Parathyroid adenoma (tissue), 2 donors: ENCODE measurements at regions not wholly inside any gene's neighbourhood (a gene's known extent, or its start where the extent isn't known, plus 50 kb on each side); places are given as distances from the start of the nearest gene placed in this dataset.
"Not testable (repeated sequence)": the region's sequence is repeated elsewhere in the genome, so short reads cannot be mapped to it uniquely, and the experiment has no call there.

ENCODE experiments used
- H2AFZ ChIP-seq: fragments of 300-600 bp; sonication (generic); one replicate; pipeline ENCODE4 v1.7.0; 2017; ENCODE audit warnings: antibody characterized with exemption, mild to moderate bottlenecking
- H3K27ac ChIP-seq: fragments of 300-600 bp; sonication (generic); one replicate; pipeline ENCODE4 v1.7.0; 2017
- H3K27me3 ChIP-seq: fragments of 300-600 bp; sonication (generic); one replicate; pipeline ENCODE4 v1.7.0; 2017; ENCODE audit warnings: low read length; ENCODE audit not compliant: control insufficient read depth, insufficient read depth
- H3K36me3 ChIP-seq: fragments of 300-600 bp; sonication (generic); one replicate; pipeline ENCODE4 v1.7.0; 2017; ENCODE audit warnings: low read length; ENCODE audit not compliant: control insufficient read depth, insufficient read depth
- H3K4me1 ChIP-seq: fragments of 300-600 bp; sonication (generic); one replicate; pipeline ENCODE4 v1.7.0; 2017; ENCODE audit warnings: control low read depth
- H3K4me2 ChIP-seq: fragments of 300-600 bp; sonication (generic); one replicate; pipeline ENCODE4 v1.7.0; 2017; ENCODE audit warnings: low read length
- H3K4me3 ChIP-seq: fragments of 300-600 bp; sonication (generic); one replicate; pipeline ENCODE4 v1.7.0; 2017; ENCODE audit warnings: low read depth, low read length
- H3K79me2 ChIP-seq: fragments of 300-600 bp; sonication (generic); one replicate; pipeline ENCODE4 v1.7.0; 2017; ENCODE audit warnings: control low read depth
- H3K9ac ChIP-seq: fragments of 300-600 bp; sonication (generic); one replicate; pipeline ENCODE4 v1.7.0; 2017; ENCODE audit warnings: mild to moderate bottlenecking
- H3K9me3 ChIP-seq: fragments of 300-600 bp; sonication (generic); one replicate; pipeline ENCODE4 v1.7.0; 2017; ENCODE audit warnings: low read length; ENCODE audit not compliant: control insufficient read depth
- TF ChIP-seq, protein P1 (sequence below): fragments of 300-600 bp; sonication (generic); IDR thresholded peaks from one replicate; pipeline ENCODE4 v1.7.0; 2017; ENCODE audit warnings: antibody characterized with exemption, mild to moderate bottlenecking
- donor health status: primary hyperparathyroidism.

DNA sequence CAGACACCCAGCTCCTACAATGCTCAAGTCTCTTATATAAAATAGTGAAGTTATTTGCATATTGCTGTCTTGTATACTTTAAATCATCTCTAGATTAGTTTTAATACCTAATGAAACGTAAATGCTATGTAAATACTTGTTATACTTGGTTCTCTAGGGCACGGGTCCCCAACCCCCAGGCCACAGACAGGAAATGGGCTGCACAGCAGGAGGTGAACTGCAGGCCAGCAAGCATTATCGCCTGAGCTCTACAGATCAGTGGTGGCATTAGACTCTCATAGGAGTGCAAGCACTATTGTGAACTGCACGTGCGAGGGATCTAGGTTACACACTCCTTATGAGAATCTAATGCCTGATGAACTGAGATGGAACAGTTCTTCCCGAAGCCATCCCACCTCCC, 395.9 kb upstream of the EMCN start:
- Histone ChIP-seq H3K9me3 (no peaks in the 10 kb centered on the region), H3K36me3 (no peaks in the 10 kb centered on the region), H3K9ac (no peak overlapping the region), H3K4me1 (no peaks in the 10 kb centered on the region), H3K4me2 (no peak overlapping the region), H3K79me2 (no peaks in the 10 kb centered on the region), H3K27me3 (no peaks in the 10 kb centered on the region), H2AFZ (no peak overlapping the region), H3K27ac (no peak overlapping the region), H3K4me3 (no peak overlapping the region)
- TF ChIP-seq, protein P1, sequence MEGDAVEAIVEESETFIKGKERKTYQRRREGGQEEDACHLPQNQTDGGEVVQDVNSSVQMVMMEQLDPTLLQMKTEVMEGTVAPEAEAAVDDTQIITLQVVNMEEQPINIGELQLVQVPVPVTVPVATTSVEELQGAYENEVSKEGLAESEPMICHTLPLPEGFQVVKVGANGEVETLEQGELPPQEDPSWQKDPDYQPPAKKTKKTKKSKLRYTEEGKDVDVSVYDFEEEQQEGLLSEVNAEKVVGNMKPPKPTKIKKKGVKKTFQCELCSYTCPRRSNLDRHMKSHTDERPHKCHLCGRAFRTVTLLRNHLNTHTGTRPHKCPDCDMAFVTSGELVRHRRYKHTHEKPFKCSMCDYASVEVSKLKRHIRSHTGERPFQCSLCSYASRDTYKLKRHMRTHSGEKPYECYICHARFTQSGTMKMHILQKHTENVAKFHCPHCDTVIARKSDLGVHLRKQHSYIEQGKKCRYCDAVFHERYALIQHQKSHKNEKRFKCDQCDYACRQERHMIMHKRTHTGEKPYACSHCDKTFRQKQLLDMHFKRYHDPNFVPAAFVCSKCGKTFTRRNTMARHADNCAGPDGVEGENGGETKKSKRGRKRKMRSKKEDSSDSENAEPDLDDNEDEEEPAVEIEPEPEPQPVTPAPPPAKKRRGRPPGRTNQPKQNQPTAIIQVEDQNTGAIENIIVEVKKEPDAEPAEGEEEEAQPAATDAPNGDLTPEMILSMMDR: no peak

DNA sequence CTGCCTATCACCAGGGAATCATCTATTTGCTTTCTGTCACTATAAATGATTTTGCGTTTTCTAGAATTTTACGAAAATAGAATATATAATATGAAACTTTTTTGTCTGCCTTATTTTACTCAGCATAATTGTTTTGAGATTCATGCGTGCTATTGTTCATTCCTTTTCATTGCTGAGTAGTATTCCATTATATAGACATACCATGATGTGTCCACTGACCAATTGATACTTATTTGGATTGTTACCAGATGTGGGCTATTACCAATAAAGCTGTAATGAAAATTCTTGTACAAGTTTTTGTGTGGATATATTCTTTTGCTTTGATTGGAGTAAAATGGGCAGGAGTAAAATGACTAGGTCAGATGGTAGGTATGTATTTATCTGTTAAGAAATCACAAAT, 390.7 kb upstream of the EMCN start:
- H3K79me2 ChIP-seq: no peaks in the 10 kb centered on the region
- H3K4me3 ChIP-seq: no peak overlapping the region
- no peak overlapping the region for H3K9ac ChIP-seq
- no peaks in the 10 kb centered on the region for H3K4me1 ChIP-seq
- H3K27me3 ChIP-seq: no peaks in the 10 kb centered on the region
- H3K36me3 ChIP-seq: no peaks in the 10 kb centered on the region
- H2AFZ ChIP-seq: no peak overlapping the region
- TF ChIP-seq, protein P1: no peak
- H3K9me3 ChIP-seq: no peaks in the 10 kb centered on the region
- no peak overlapping the region for H3K27ac ChIP-seq
- no peak overlapping the region for H3K4me2 ChIP-seq

DNA sequence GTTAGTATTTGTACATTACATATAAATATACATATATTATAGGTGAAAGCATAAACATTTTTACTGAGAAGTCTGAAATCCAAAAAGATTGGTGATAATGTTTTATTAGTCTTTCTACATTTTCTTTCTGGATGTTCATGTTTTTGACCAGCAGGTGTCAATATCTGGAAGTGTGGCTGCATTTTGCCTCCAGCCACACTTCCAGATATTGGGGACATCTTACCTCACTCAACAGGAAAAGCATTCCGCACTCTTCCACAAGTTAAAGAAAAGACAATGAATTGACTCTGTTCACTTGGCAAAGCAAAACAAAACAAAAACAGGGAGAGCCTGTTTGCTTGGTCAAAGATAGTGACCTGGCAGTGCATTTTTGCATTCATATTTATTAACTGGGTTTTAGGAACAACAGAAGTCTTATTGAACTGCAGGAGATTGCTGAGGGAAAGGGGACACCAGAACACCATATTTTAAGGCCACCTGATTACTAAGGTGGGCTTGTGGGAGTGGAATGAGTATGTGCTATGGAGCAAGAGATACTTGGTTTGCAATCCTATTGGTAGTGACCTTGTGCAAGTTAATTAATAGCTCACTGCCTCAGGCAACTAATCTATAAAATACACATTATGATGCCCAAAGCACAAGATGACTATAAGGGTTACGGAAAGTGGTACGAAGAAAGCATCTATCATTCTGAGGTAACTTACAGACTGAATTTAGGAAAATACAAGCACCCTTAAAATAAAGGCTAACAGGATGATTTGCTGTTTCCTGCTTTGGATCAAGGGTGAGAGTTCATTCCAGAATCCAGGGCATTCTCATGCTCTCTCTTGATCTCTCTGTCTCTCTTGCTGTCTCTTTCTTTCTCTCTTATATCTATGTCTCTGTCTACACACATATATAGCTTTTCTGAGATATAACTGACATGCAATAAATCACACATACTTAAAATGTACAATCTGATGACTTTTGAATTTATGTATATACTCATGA, 389.9 kb upstream of the EMCN start:
- Histone ChIP-seq H3K27me3 (no peaks in the 10 kb centered on the region), H3K27ac (no peak overlapping the region), H3K9ac (no peak overlapping the region), H3K4me3 (no peak overlapping the region), H3K9me3 (no peaks in the 10 kb centered on the region), H3K36me3 (no peaks in the 10 kb centered on the region), H2AFZ (no peak overlapping the region), H3K4me1 (no peaks in the 10 kb centered on the region), H3K4me2 (no peak overlapping the region), H3K79me2 (no peaks in the 10 kb centered on the region)
- TF ChIP-seq, protein P1: no peak

DNA sequence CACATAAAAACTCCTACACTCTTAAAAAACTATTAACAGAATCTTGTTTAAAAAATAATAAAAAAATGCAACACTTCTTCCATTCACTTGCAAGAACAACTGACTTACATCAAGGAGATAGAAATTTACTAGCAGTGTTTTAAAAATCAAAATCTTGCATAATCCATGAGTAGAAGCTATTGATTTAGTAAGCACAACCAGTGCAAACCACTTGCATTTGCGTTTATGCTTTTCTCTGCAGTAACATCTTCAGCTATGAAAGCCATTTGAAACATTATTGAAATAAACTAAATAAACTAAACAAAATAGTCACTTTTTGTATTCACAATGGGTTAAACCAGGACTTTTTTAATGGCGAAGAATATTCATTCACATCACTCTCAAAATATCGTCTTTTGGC, 389.2 kb upstream of the EMCN start:
- Histone ChIP-seq H2AFZ (no peak overlapping the region), H3K27me3 (no peaks in the 10 kb centered on the region), H3K79me2 (no peaks in the 10 kb centered on the region), H3K9ac (no peak overlapping the region), H3K4me2 (no peak overlapping the region), H3K9me3 (no peaks in the 10 kb centered on the region), H3K27ac (no peak overlapping the region), H3K4me3 (no peak overlapping the region), H3K36me3 (no peaks in the 10 kb centered on the region), H3K4me1 (no peaks in the 10 kb centered on the region)
- TF ChIP-seq, protein P1: no peak

DNA sequence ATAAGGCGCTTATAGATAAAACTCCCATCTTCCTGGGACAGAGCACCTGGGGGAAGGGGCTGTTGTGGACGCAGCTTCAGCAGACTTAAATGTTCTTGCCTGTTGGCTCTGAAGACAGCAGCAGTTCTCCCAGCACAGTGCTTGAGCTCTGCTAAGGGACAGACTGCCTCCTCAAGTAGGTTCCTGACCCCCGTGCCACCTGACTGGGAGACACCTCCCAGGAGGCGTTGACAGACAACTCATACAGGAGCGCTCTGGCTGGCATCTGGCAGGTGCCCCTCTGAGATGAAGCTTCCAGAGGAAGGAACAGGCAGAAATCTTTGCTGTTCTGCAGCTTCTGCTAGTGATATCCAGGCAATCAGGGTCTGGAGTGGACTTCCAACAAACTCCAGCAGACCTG, 383.1 kb upstream of the EMCN start:
- H3K27ac ChIP-seq, H2AFZ ChIP-seq, H3K4me3 ChIP-seq, H3K9me3 ChIP-seq, H3K4me2 ChIP-seq, H3K27me3 ChIP-seq, H3K79me2 ChIP-seq, H3K4me1 ChIP-seq, H3K36me3 ChIP-seq, H3K9ac ChIP-seq: not testable (repeated sequence)
